OCI-LY1 (cell line): ENCODE measurements at regions not wholly inside any gene's neighbourhood (a gene's known extent, or its start where the extent isn't known, plus 50 kb on each side); places are given as distances from the start of the nearest gene placed in this dataset.
"Not testable (repeated sequence)": the region's sequence is repeated elsewhere in the genome, so short reads cannot be mapped to it uniquely, and the experiment has no call there.

Experiments used
- EZH2 ChIP-seq: fragments of 200-600 bp; sonication (generic), shearing (Covaris generic); IDR thresholded peaks from 2 replicates; pipeline ENCODE4 v1.8.0; 2017; ENCODE audit warnings: borderline replicate concordance, mixed run types, mild to moderate bottlenecking, antibody characterized with exemption, low read length, moderate library complexity, mixed read lengths
- TF ChIP-seq, protein P1 (sequence below): fragments of 200-600 bp; sonication (generic), shearing (Covaris generic); IDR thresholded peaks from 2 replicates; pipeline ENCODE4 v1.5.1; 2017; ENCODE audit warnings: mild to moderate bottlenecking, antibody characterized with exemption, low read length, moderate library complexity, mixed read lengths

DNA sequence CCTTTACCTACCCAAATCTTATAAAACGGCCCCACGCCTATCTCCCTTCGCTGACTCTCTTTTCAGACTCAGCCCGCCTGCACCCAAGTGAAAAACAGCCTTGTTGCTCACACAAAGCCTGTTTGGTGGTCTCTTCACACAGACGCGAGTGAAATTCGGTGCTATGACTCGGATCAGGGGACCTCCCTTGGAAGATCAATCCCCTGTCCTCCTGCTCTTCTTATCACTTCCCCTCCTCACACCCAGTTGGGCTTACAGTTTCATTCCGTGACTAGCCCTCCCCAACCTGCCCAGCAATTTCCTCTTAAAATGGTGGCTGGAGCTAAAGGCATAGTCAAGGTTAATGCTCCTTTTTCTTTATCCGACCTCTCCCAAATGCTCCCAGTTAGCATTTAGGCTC lies 68.5 kb upstream of the ABCB5 start:
- TF ChIP-seq EZH2 = not testable (repeated sequence)
- TF ChIP-seq, protein P1, sequence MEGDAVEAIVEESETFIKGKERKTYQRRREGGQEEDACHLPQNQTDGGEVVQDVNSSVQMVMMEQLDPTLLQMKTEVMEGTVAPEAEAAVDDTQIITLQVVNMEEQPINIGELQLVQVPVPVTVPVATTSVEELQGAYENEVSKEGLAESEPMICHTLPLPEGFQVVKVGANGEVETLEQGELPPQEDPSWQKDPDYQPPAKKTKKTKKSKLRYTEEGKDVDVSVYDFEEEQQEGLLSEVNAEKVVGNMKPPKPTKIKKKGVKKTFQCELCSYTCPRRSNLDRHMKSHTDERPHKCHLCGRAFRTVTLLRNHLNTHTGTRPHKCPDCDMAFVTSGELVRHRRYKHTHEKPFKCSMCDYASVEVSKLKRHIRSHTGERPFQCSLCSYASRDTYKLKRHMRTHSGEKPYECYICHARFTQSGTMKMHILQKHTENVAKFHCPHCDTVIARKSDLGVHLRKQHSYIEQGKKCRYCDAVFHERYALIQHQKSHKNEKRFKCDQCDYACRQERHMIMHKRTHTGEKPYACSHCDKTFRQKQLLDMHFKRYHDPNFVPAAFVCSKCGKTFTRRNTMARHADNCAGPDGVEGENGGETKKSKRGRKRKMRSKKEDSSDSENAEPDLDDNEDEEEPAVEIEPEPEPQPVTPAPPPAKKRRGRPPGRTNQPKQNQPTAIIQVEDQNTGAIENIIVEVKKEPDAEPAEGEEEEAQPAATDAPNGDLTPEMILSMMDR = not testable (repeated sequence)
